ENCODE measurements at regions not wholly inside any gene's neighbourhood (a gene's known extent, or its start where the extent isn't known, plus 50 kb on each side); places are given as distances from the start of the nearest gene placed in this dataset.
"Not testable (repeated sequence)": the region's sequence is repeated elsewhere in the genome, so short reads cannot be mapped to it uniquely, and the experiment has no call there.

- H3K4me3 ChIP-seq: no peak overlapping the region
- no peak for ATAC-seq
- no peaks in the 10 kb centered on the region for H3K9me3 ChIP-seq
- intact Hi-C loops (cut with DNase I, micrococcal nuclease): no loop called here
- DNase-seq: no peak
- no peaks in the 10 kb centered on the region for H3K4me1 ChIP-seq (ENCODE audit: low read depth)
- no peak for TF ChIP-seq CTCF (IDR thresholded peaks at IDR 0.05)
- H3K36me3 ChIP-seq (ENCODE audit: low read depth): no peaks in the 10 kb centered on the region
These were observed 384.7 kb upstream of the MAN1A1 start for GRCh38 chr6:119734227-119734626.

GRCh38 chr6:119728935-119729334 lies 379.4 kb upstream of the MAN1A1 start:
- H3K4me3 ChIP-seq: no peak overlapping the region
- no peak for TF ChIP-seq CTCF (IDR thresholded peaks at IDR 0.05)
- intact Hi-C loops (cut with DNase I, micrococcal nuclease): no loop called here
- no peaks in the 10 kb centered on the region for H3K4me1 ChIP-seq (ENCODE audit: low read depth)
- no peaks in the 10 kb centered on the region for H3K36me3 ChIP-seq (ENCODE audit: low read depth)
- ATAC-seq (no peak), DNase-seq (no peak)
- no peaks in the 10 kb centered on the region for H3K9me3 ChIP-seq

GRCh38 chr6:119728220-119728750 lies 378.7 kb upstream of the MAN1A1 start:
- TF ChIP-seq CTCF (IDR thresholded peaks at IDR 0.05): no peak
- intact Hi-C loops (cut with DNase I, micrococcal nuclease): no loop called here
- Histone ChIP-seq H3K4me1 (ENCODE audit: low read depth) (no peaks in the 10 kb centered on the region), H3K36me3 (ENCODE audit: low read depth) (no peaks in the 10 kb centered on the region), H3K9me3 (no peaks in the 10 kb centered on the region), H3K4me3 (no peak overlapping the region)
- no peak for DNase-seq
- no peak for ATAC-seq

GRCh38 chr6:119727504-119728219 lies 378.1 kb upstream of the MAN1A1 start:
- peak; percentile 38 for ATAC-seq
- H3K4me1 ChIP-seq (ENCODE audit: low read depth): no peaks in the 10 kb centered on the region
- no peak overlapping the region for H3K4me3 ChIP-seq
- H3K9me3 ChIP-seq: no peaks in the 10 kb centered on the region
- TF ChIP-seq CTCF (IDR thresholded peaks at IDR 0.05): no peak
- intact Hi-C loops (cut with DNase I, micrococcal nuclease): no loop called here
- H3K36me3 ChIP-seq (ENCODE audit: low read depth): no peaks in the 10 kb centered on the region
- DNase-seq: peak in 2 of 3 donors; percentile 6 to 26

- H3K4me1 ChIP-seq (ENCODE audit: low read depth); intact Hi-C loops (cut with DNase I, micrococcal nuclease); DNase-seq; H3K9me3 ChIP-seq; H3K4me3 ChIP-seq; H3K36me3 ChIP-seq (ENCODE audit: low read depth); ATAC-seq: not testable (repeated sequence)
These were observed 377.4 kb upstream of the MAN1A1 start for GRCh38 chr6:119726912-119727311.

- intact Hi-C loops (cut with DNase I, micrococcal nuclease): no loop called here
- no peaks in the 10 kb centered on the region for H3K4me1 ChIP-seq (ENCODE audit: low read depth)
- no peaks in the 10 kb centered on the region for H3K36me3 ChIP-seq (ENCODE audit: low read depth)
- no peak overlapping the region for H3K4me3 ChIP-seq
- DNase-seq (no peak), ATAC-seq (no peak)
- H3K9me3 ChIP-seq: no peaks in the 10 kb centered on the region
- no peak for TF ChIP-seq CTCF (IDR thresholded peaks at IDR 0.05)
These were observed 376.5 kb upstream of the MAN1A1 start for GRCh38 chr6:119726086-119726485.
